Kasumi-1 (cell line): ENCODE measurements at regions not wholly inside any gene's neighbourhood (a gene's known extent, or its start where the extent isn't known, plus 50 kb on each side); places are given as distances from the start of the nearest gene placed in this dataset.
"Not testable (repeated sequence)": the region's sequence is repeated elsewhere in the genome, so short reads cannot be mapped to it uniquely, and the experiment has no call there.

Experiments
- DNase-seq, 2 experiments: peaks; one replicate each; lab custom pipeline; 2025; lab: John Stamatoyannopoulos, UW

DNA sequence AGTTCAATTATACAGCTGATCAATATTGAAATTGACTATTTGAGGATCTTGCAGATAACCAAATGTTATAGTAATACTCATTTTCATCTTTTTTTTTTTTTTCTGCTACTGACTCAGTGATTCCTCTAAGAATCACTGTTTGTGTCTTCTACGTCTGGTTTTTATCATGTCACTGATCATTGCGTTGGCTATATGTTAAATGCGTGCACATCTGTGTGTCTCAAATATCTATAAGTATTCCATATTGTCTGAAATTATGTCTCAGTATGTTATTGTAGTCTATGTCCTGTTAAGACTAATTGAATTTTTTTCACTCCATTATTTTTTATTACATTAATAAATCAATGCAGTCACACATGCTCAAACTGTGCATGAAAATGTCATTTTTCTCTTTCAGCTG, 200.5 kb downstream of the PCDH20 start:
- no peak for DNase-seq

DNA sequence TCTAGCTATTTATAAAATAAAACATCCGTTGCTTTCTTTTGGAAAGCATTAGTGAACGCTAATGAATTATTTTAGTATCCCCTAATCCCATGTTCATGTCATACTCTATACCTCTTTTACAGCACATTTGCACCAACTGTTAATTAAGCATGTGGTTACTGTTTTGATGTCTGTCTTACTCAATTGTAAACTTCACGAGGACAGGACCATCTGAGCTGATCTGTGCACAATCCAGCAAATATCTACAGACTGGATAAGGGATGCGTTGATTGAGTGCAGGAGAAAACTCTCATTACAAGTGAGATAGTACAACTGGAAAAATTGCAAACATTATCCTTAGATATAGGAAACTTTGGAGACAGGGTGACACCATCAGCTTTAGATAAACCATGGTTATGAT, 201.1 kb downstream of the PCDH20 start:
- no peak for DNase-seq

DNA sequence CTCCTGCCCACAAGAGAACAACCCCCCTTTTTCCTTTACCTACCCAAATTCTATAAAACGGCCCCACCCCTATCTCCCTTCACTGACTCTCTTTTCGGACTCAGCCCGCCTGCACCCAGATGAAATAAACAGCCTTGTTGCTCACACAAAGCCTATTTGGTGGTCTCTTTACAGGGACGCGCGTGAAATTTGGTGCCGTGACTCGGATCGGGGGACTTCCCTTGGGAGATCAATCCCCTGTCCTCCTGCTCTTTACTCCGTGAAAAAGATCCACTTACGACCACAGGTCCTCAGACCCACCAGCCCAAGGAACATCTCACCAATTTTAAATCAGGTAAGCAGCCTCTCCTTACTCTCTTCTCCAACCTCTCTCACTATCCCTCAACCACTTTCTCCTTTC, 209.8 kb downstream of the PCDH20 start:
- not testable (repeated sequence) for DNase-seq

DNA sequence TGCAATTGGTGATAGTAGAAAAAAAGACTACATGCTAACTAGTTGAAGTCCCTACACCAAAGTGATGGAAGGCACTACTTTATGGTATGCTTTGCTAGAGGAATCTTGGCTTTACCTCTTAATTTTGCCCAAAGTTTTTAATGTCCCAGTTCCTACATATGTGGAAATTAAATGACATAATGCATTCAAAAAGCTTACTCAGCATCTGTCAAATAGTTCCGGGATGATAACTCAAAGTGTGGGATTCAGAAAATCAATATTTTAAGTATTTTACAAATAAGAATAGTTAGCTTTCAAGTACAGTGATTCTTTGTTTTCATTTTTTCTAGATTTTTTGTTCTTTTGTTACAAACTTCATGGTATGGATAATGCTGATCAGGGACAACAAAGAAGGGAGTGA, 211.6 kb downstream of the PCDH20 start:
- DNase-seq = no peak

DNA sequence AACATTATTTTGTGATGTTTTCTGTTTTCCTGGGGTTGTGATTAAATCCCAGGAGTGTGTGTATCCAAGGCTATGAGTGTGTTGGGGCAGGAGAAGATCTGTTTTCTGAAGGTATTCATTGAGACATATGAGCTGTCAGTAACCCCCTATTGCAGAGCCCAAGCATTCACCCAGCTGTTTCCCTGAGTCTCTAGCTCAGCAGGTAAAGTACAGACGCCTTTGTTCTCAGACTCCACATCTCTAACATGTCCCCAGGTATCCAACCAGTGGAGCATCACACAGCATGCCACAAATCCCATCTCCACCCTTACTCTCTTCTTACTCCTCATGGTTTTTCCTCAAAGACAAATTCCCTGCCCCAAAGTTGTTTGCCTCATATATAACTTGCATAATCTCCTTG, 213.6 kb downstream of the PCDH20 start:
- DNase-seq = no peak

DNA sequence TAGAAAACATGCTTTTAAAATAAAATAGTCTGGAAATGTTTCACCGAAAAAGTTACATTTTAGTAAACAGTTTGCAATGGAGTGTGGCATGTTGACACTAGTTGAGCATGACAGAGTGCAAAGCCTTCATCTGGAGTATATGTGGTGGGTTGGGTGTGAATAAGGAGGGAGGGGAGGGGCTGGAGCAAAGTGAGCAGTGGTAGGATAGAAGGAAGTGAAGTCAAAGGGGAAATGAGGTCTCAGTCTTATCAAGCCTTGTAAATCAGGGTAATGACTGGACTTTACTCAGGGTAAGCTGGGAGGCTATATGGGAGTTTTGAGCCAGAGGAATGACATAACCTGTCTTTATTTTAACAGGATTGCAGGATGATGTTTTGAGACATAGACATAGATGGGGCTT, 222.8 kb downstream of the PCDH20 start:
- no peak for DNase-seq

DNA sequence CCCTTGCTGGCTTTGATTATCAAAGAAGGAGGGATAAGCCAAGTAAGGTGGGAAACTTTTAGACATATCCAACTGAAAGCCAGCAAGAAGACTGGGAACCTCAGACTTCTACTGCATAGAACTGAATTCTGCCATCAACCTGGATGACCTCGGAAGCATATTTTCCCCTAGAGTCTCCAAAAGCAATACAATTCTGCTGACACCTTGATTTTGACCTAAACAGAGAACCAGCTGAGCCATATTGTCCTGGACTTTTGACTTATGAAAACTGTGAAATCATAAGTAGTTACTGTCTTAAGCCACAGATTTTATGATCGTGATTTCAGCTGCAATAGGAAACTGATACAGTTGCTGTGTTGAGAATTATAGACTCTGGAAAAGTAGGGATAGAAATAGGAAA, 227.6 kb downstream of the PCDH20 start:
- no peak for DNase-seq

DNA sequence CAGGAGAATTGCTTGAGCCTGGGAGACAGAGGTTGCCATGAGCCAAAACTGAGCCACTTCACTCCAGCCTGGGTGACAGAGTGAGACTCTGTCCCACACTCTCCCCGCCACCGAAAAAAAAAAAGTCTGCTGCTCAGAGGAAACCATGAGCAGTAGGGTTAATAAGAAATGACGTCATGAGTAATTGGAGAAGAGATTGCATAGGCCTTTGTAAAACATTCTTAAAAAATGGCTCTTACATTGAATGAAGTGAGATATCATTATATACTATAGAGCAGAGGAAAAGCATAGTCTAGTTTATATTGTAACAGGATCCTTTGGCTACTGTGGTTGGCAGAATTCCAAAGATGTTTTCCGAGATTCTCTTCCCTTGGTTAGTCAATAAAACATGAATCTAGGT, 228.2 kb downstream of the PCDH20 start:
- no peak for DNase-seq

DNA sequence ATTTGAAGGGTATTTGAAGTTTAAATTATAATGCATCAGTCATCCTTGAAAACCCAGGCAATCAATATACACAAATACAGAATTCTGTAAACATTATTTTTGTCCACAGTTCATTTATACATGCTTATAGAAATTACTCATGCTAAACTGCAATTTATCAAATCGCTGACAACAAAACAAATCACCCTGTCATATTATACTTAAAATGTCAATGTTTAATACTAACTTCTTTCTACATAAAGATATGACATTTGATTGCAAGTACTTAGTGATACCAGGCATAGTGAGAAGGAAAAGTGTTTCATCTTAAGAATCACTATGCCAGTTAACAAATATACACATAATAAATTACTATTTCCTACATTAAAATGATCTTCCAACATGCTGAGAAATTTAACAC, 232.0 kb downstream of the PCDH20 start:
- no peak for DNase-seq

DNA sequence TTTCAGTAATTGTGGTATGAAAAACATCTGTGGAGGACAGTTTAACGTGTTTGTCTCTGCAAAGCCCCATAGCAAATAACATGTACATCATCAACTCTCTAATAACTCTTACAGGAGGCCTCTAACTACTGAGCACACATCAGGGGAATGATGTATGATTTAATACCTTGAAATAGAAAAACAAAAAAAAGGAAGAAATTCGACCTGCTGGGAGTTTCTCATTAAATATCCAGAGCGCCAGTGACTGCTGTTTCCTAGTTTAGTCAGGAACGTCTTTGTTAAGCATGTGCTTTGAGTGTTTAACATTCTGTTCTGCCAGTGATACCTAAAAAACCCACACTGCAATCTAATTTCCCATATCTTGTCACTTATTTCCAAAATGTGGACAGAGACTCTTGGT, 235.4 kb downstream of the PCDH20 start:
- DNase-seq = no peak

DNA sequence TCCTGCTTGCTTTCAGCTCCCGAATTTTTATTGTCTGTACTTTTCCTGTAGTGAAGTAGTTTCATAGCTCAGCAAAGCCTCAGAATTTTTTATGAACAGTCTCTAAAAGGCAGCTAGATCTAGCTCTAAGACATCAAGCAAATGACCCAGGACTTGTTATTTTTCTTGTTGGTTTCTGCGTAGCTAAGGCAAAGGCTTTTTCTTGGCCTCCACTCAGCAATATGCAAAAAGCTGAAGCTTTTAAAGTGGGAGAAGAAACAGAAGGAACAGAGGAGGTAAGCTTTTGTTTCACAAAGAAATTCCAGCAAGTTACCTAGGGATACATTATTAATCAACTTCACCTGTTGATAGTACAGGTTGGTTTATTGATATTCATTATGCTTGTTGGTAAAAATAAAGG, 235.9 kb downstream of the PCDH20 start:
- DNase-seq = no peak

DNA sequence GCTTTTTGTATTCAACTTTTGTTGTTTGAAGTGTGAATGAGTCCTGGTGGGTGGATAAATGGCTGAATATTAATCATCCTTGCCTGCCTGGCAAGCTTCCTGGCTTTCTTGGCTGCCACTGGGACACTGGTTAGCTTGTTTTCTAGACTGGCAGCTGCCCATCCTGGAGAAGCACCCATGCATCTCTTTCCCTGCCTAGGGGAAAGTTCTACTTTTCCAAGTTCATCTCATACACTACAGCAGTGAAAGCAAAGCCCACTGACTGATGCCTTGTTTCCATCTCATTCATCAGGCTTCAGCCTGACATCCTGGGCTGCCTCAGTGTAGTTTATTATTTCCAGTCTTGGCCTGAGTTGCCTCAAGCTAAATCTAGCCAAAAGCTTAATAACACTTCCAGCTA, 244.8 kb downstream of the PCDH20 start:
- no peak for DNase-seq

DNA sequence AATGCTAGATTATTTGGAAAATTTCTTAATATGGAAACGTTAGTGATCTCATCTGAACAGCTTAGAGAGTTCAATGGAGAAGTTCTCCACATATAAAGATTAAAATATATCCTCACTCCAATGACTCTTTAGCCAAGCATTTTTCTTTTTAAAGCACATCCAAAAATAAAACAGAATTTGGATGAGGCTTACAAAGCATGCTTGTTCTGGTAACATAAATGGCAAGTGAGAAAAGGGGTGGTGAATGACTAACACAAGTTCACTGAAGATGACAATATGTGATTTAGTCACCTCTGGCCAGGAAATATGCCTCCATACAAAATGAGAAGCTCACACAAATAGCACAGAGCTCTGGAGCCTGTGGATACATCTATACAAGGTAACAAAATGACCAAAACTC, 253.0 kb downstream of the PCDH20 start:
- DNase-seq = no peak

DNA sequence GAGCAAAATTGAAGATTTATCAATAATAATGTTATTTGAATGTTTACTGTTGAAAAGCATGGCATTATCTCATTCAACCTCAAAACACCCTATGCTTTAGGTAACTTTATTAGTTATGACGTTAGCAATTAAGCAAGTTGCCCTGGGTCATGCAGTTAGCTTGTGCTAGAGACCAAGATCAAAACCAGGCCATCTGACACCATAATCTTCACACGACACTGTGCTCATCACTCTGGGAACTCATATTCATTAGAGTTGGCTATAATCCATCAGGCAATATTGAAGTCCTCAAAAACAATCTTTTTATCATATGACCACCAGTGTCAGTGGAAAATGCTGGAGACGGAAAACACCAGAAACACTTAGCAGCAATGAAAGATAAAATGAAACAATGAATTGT, 253.5 kb downstream of the PCDH20 start:
- no peak for DNase-seq

DNA sequence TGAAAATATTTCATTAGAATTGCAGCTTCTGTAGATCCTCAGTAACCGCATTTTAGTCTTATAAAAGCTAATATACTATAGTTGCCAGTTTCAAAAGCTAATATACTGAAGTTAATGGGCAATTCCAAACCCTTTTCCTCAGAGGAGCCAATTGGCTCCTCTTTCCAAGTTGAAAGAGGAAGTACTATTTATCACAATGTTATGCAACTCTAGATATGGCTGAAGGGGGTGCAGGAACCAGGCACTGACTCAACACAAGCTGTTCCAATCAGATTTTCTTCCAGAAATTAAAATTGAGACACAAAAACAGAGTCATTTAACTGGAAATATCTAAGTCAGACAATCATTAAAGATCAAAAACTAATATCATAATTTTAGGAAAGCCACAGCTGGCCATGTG, 258.9 kb downstream of the PCDH20 start:
- DNase-seq = peak; percentile 45 to 56

DNA sequence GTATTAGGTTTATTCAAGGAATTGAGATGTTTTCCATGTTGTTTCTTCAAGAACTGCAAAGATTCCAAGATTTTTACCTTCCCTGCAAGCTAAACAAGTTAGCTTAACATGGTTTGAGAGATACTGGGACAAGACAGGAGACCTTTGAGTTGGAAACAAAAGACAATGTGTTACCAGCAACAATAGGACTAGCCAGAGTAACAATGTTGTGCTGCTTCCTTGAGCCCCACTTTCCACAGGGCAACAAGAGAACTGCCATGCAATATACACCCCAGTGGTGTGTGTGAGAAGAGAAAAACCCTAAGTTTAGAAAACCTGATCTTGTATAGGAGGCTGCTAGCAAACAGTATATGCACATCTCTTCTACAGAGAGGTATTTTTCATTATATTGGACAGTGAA, 264.6 kb downstream of the PCDH20 start:
- DNase-seq = no peak

DNA sequence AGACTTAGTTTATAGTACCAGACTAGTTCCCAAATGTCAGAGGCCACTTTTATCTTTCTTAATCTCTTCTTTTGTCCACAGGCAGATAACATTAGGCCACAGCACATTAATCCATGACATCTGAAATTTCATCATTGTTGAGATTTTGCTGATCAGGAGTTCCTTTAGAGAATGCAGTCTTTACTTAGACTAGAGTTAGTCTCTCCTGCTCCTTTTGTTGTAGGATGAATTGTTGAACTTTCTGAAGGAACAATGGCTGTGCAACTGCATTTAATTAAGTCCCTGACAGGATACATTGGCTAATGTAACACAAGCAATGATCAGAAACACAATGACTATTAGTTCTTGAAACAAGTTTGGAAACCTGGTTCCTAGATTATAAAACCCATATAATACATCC, 266.3 kb downstream of the PCDH20 start:
- no peak for DNase-seq

DNA sequence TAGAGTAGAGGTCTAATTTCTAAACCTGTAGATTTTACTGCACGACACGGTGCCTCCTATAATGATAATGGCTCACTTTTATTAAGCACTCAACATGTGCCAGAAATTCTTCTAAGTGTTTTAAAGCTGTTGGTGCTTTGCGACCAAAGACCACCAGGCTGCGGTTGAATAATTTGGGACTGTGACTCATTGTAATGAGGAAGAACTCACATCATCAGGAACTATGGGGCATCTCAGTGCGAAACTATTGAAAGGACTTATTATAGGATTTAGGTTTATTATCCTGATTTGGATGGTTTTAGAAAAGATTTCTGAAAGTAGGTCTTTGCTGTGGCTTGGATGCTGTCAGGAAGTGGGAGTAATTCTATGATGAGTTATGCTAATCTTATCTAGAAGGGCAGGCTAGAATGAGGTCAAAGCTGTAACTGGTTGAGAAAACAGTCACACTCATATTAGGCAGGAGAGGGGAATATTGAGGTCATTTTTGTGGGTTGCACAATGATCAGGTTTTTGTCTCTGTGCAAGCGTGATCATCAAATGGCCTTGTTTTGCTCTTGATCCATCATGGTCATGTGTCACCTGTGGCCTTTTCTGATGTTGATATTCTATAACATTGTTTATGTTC, 266.8 kb downstream of the PCDH20 start:
- DNase-seq = no peak

DNA sequence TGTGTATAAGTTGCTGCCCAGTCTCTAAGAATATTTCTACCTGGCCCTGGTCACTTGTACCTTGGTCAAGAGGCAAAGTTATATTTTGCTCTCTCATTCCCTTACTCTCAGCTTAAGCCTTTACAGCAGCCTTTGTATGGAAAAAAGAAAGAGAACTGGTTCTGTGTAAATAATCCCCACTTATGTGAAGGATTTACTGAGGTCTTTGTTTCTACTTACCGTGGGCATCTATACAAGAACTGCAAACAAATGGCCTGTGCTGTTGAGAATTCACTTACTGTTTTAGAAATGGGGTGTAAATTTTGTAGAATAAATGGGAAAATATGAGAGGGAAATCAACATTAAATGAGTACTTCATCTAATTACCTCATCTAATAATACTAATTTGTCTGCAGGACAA, 267.4 kb downstream of the PCDH20 start:
- DNase-seq = no peak

DNA sequence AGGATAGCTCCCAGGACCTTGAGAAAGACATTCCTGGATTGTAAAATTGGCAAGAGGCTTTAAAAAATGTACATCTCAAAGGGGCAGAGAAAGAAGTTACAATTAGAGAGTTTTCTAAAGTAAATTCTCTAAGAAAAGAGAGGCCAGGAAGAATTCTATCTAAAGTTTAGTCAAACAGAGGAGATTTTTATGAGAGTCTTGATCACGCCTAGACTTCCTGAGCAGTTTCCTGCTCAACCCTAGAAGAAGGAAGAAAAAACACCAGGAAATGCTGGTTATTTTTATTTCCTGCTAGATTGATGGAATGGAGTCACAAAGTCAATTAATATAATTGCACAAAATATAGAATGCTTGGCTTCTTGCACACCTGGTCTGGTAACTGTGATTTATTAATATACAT, 269.1 kb downstream of the PCDH20 start:
- DNase-seq = no peak

DNA sequence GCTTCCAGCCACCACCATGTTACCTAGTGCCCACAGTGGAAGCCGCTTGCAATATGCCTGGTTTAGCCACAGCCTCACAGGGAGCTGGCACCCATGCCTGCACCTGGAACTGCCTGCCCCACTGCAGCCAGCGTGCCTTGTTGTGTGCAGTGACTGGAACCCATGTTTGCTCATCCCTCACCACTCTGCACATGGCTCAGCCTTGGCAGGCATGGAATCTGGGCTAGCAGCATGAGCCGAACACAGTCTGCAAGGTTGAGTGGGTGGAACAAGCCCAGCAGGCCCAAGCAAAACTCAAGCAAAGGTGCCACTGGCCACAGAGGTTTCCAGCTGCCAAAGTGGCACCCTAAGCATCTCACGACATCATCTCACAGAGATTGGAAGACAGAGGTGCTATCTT, 269.5 kb downstream of the PCDH20 start:
- DNase-seq = no peak

DNA sequence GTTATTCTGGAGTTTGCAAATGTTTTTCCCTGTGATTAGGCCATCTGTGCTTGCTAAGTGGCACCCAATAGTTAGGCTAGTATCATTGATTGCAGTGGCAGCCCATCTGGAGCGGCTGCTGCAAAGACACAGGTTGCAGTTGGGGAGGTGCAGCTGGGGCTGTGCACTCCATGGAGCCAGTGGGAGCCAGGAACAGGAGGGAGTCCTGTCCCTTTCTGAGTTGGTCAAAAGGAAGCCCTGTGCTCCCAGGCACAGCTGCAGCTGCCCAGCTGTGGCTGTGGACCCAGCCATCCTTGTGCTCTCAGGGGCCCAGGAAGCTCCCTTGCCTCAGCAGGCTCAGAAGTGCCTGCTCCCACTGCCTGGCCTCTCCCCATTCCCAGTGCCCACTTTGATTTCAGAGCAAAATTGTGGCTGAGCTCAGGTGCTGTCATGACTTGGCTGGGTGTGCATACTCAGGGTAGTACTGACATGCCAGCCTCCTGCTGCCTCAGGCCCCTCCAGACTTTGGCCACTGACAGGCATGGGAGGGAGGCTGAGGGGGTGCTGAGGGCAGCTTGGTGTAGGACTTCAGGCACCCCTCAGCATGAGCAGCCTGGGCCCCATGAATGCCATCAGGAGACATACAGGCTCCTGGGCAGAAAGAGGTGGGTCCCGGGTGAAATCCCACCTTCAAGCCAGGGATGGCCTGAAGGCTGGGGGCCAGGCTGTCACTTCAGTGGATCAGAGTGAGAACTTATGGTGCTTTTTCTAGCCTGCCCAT, 270.6 kb downstream of the PCDH20 start:
- DNase-seq = no peak

DNA sequence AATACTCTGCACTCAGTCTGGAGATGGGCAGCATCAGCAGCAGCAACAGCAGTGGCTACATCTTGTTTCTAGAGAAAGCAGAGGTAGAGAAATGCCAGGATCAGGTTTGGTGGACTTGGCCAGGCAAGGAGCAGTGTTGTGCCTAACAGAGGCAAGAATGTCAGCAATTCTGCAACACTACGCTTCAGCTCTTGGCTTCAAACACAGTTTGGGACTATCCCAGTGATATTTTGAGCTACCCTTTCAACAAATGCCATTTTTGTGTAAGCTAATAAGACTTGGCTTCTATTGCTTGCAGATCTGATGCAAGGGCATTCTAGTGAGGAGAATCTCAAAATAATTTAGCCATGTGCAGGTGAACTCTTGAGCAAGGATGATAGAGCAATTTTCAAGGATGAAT, 271.3 kb downstream of the PCDH20 start:
- DNase-seq = no peak

DNA sequence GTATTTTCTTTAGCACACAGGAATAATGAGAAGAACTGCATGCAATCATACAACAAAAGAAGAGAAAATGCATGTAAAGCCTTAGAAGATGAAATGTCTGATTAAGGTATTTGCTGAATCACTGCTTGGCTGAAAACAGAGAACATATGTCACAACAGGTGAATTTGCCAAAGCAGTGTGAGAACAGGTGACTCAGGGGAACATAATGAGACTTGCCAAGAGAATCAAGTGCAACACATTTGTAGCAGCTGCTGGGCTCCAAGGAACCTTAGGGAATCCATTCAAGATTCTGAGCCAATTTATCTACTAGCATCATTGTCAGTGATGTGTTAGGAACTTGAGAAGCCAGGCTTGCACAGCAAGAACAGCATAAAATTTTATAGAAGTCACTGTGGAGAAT, 273.1 kb downstream of the PCDH20 start:
- no peak for DNase-seq
